Stimulated activated CD8-positive, alpha-beta memory T cell treated with anti-CD3 and anti-CD28 coated beads, Interleukin-4, amount 100 ng/mL, for 24 hours (primary cell): ENCODE measurements at regions not wholly inside any gene's neighbourhood (a gene's known extent, or its start where the extent isn't known, plus 50 kb on each side); places are given as distances from the start of the nearest gene placed in this dataset.
"Not testable (repeated sequence)": the region's sequence is repeated elsewhere in the genome, so short reads cannot be mapped to it uniquely, and the experiment has no call there.

Experiments
- DNase-seq: peaks from one replicate; pipeline ENCODE4 v3.0.0-alpha.2; 2020; ENCODE audit warnings: low read depth

- DNase-seq = no peak
Measured at GRCh38 chr19:29154163-29154562, 58.8 kb downstream of the UQCRFS1 start.

GRCh38 chr19:29145756-29146155 lies 67.2 kb downstream of the UQCRFS1 start:
- DNase-seq = no peak

- DNase-seq = no peak
Measured at GRCh38 chr19:29143183-29143582, 69.8 kb downstream of the UQCRFS1 start.

- no peak for DNase-seq
Measured at GRCh38 chr19:29139227-29139626, 73.7 kb downstream of the UQCRFS1 start.

- DNase-seq = not testable (repeated sequence)
Measured at GRCh38 chr19:29138206-29138605, 74.7 kb downstream of the UQCRFS1 start.

- DNase-seq = no peak
Measured at GRCh38 chr19:29131456-29131855, 81.5 kb downstream of the UQCRFS1 start.

- no peak for DNase-seq
Measured at GRCh38 chr19:29129148-29129547, 83.8 kb downstream of the UQCRFS1 start.

- no peak for DNase-seq
Measured at GRCh38 chr19:29128203-29128602, 84.7 kb downstream of the UQCRFS1 start.

GRCh38 chr19:29122185-29122584 lies 90.8 kb downstream of the UQCRFS1 start:
- DNase-seq = no peak

- DNase-seq = no peak
Measured at GRCh38 chr19:29121684-29122083, 91.3 kb downstream of the UQCRFS1 start.

- DNase-seq = no peak
Measured at GRCh38 chr19:29120466-29120865, 92.5 kb downstream of the UQCRFS1 start.

- DNase-seq = no peak
Measured at GRCh38 chr19:29119590-29119989, 93.4 kb downstream of the UQCRFS1 start.

- no peak for DNase-seq
Measured at GRCh38 chr19:29118389-29118788, 94.6 kb downstream of the UQCRFS1 start.

- no peak for DNase-seq
Measured at GRCh38 chr19:29117926-29118325, 95.0 kb downstream of the UQCRFS1 start.

GRCh38 chr19:29115181-29115580 lies 97.8 kb downstream of the UQCRFS1 start:
- no peak for DNase-seq

- DNase-seq = no peak
Measured at GRCh38 chr19:29113838-29114237, 99.1 kb downstream of the UQCRFS1 start.

- DNase-seq = no peak
Measured at GRCh38 chr19:29111576-29111975, 101.4 kb downstream of the UQCRFS1 start.

- no peak for DNase-seq
Measured at GRCh38 chr19:29107831-29108230, 105.1 kb downstream of the UQCRFS1 start.

- DNase-seq = no peak
Measured at GRCh38 chr19:29106346-29106885, 106.5 kb downstream of the UQCRFS1 start.

- DNase-seq = no peak
Measured at GRCh38 chr19:29105629-29106292, 107.2 kb downstream of the UQCRFS1 start.

GRCh38 chr19:29104605-29105241 lies 108.2 kb downstream of the UQCRFS1 start:
- DNase-seq = no peak

- DNase-seq = no peak
Measured at GRCh38 chr19:29098863-29099481, 114.0 kb downstream of the UQCRFS1 start.

- no peak for DNase-seq
Measured at GRCh38 chr19:29098091-29098490, 114.9 kb downstream of the UQCRFS1 start.
